Psoas muscle (tissue), 7 donors: ENCODE measurements at regions not wholly inside any gene's neighbourhood (a gene's known extent, or its start where the extent isn't known, plus 50 kb on each side); places are given as distances from the start of the nearest gene placed in this dataset.

Source experiments
- ATAC-seq, 4 donors: fragments of 200-7000 bp; cut with Tn5 transposase; one replicate each; pipeline ENCODE4 v1.9.1; 2020; ENCODE audit warnings: moderate library complexity in 3 of 4, mild to moderate bottlenecking in 2 of 4
- DNase-seq, 2 donors: peaks; one replicate each; pipeline ENCODE4 v3.0.0-alpha.2; 2020
- H3K27ac ChIP-seq: fragments of 200-600 bp; one replicate; pipeline ENCODE4 v1.8.0; 2022
- H3K27me3 ChIP-seq, 3 donors: fragments of 200-600 bp in 1 of 3; one replicate each; pipeline versions ENCODE4 v1.6.1 to v1.8.0; 2013 to 2022; ENCODE audit warnings: low read length in 2 of 3, mild to moderate bottlenecking in 2 of 3, moderate library complexity in 1 of 3; ENCODE audit not compliant: insufficient read depth in 3 of 3
- H3K36me3 ChIP-seq, 2 donors: fragments of 200-600 bp in 1 of 2; one replicate each; pipeline versions ENCODE4 v1.6.1 to v1.8.0; 2013 to 2022; ENCODE audit warnings: low read depth in 1 of 2, mild to moderate bottlenecking in 1 of 2, moderate library complexity in 1 of 2; ENCODE audit not compliant: insufficient read depth in 1 of 2
- H3K4me1 ChIP-seq: fragments of 200-600 bp; one replicate; pipeline ENCODE4 v1.8.0; 2022
- H3K4me3 ChIP-seq: fragments of 200-600 bp; one replicate; pipeline ENCODE4 v1.8.0; 2022; ENCODE audit warnings: mild to moderate bottlenecking
- H3K9me3 ChIP-seq: fragments of 200-600 bp; one replicate; pipeline ENCODE4 v1.8.0; 2022
- WGBS, 3 donors: extraction: QIAGEN DNeasy Blood & Tissue Kit; methylation state at CpG; one replicate each; pipeline versions ENCODE4 v1.1.6 to v1.1.7; 2013; 5-methylcytosine and 5-hydroxymethylcytosine counted together
- intact Hi-C, 2 donors: fragments of 100-400 bp; cut with DNase I; formaldehyde crosslinking; loops; one replicate each; pipeline versions ENCODE4 v1.11.0 to v1.14.2; 2022
- TF ChIP-seq, protein P1 (sequence below): fragments of 200-600 bp; IDR thresholded peaks from one replicate; pipeline ENCODE4 v1.8.0; 2022; ENCODE audit warnings: antibody characterized with exemption
- donor health status: healthy with polysubstance abuse.
- donor health status: DM: no; HTN: no; CAD: no; lungs with moderate emphysema.
- donor health status: Bipolar disorder and iron deficiency.
- donor health status: healthy.
- donor health status: DM: yes; HTN: yes; CAD: no.
- donor health status: DM: no; HTN: no; CAD: no.
- donor health status: DM: yes; HTN: yes; CAD: no.

DNA sequence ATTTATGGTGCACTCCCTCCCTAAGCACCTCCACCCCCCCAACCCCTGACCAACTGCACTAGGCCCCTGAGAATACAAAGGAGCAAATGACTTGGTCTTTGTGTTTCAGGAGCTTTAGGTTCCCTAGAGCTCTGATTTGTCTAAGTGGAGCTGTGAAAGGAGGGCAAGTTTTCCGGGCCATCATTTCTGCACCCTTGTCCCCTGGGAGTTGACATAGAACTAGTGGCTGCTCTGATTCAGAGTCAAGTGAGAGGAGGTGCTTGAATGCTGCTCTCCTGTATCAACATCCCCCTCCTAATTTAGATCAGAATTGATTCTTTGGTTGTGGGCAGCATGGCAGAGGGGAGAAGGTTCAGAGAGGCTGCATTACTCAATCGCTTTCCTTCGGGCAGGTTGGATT is 391.6 kb downstream of the KCNRG start:
- DNase-seq (no peak), ATAC-seq (no peak)
- Histone ChIP-seq H3K4me3 (no peak overlapping the region), H3K27ac (no peak overlapping the region), H3K27me3 (no peaks in the 10 kb centered on the region), H3K4me1 (peaks cover 13% of the 10 kb centered on the region), H3K36me3 (no peaks in the 10 kb centered on the region), H3K9me3 (no peaks in the 10 kb centered on the region)
- TF ChIP-seq, protein P1, sequence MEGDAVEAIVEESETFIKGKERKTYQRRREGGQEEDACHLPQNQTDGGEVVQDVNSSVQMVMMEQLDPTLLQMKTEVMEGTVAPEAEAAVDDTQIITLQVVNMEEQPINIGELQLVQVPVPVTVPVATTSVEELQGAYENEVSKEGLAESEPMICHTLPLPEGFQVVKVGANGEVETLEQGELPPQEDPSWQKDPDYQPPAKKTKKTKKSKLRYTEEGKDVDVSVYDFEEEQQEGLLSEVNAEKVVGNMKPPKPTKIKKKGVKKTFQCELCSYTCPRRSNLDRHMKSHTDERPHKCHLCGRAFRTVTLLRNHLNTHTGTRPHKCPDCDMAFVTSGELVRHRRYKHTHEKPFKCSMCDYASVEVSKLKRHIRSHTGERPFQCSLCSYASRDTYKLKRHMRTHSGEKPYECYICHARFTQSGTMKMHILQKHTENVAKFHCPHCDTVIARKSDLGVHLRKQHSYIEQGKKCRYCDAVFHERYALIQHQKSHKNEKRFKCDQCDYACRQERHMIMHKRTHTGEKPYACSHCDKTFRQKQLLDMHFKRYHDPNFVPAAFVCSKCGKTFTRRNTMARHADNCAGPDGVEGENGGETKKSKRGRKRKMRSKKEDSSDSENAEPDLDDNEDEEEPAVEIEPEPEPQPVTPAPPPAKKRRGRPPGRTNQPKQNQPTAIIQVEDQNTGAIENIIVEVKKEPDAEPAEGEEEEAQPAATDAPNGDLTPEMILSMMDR: no peak
- WGBS, 3 donors: 88 to 97% (median 94%) methylated on average over 3 of the region's 3 CpGs
- intact Hi-C loops: no loop called here

DNA sequence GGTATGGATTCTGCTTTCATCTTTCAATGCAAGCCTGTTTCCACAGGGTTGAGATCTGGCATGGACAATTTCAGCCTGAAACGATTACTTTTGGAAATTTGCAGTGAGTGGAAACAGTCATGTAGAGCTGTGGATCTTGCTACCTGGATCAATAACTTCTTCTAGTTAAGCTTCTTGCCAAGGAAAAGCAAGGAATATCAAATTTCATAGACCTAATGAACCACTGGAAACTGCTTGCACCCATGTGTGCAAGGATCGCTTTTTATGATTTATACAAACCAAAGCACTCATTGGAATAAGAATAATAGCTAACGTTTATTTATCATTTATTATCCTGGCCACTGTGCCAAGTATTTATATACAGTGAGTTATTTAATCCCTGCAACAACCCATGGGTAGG is 392.8 kb downstream of the KCNRG start:
- Histone ChIP-seq H3K4me1 (peaks cover 14% of the 10 kb centered on the region), H3K4me3 (no peak overlapping the region), H3K9me3 (no peaks in the 10 kb centered on the region), H3K27ac (no peak overlapping the region), H3K27me3 (no peaks in the 10 kb centered on the region), H3K36me3 (no peaks in the 10 kb centered on the region)
- ATAC-seq (no peak), DNase-seq (no peak)
- intact Hi-C loops: no loop called here
- TF ChIP-seq, protein P1: no peak
- WGBS, 3 donors: 59 to 69% (median 63%) methylated on average over 3 of the region's 3 CpGs

DNA sequence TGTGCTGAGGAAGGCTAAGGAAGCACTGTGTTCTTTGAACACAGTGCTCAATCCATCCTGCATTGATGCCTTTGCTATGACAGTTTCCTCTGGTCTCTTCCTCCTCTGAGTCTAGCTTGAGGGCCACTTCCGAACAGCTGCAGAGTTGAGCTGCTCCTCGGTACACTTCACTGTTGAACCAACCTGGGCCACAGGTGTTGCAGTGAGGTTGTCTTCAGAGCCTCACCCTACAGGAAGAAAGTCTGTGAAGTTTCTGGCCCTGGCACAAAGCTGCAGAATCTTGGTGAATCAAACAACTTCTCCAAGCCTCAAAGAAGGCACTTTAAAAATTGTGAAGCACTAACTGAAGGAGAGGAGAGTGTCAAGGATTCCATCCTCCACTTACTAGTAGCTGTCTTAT is 394.0 kb downstream of the KCNRG start:
- no peaks in the 10 kb centered on the region for H3K9me3 ChIP-seq
- no peak for DNase-seq
- no peaks in the 10 kb centered on the region for H3K36me3 ChIP-seq
- TF ChIP-seq, protein P1: no peak
- intact Hi-C loops: no loop called here
- peaks cover 14% of the 10 kb centered on the region for H3K4me1 ChIP-seq
- H3K27me3 ChIP-seq: no peaks in the 10 kb centered on the region
- 89% methylated on average over 2 of the region's 2 CpGs for WGBS, 3 donors
- no peak overlapping the region for H3K27ac ChIP-seq
- H3K4me3 ChIP-seq: no peak overlapping the region
- no peak for ATAC-seq

DNA sequence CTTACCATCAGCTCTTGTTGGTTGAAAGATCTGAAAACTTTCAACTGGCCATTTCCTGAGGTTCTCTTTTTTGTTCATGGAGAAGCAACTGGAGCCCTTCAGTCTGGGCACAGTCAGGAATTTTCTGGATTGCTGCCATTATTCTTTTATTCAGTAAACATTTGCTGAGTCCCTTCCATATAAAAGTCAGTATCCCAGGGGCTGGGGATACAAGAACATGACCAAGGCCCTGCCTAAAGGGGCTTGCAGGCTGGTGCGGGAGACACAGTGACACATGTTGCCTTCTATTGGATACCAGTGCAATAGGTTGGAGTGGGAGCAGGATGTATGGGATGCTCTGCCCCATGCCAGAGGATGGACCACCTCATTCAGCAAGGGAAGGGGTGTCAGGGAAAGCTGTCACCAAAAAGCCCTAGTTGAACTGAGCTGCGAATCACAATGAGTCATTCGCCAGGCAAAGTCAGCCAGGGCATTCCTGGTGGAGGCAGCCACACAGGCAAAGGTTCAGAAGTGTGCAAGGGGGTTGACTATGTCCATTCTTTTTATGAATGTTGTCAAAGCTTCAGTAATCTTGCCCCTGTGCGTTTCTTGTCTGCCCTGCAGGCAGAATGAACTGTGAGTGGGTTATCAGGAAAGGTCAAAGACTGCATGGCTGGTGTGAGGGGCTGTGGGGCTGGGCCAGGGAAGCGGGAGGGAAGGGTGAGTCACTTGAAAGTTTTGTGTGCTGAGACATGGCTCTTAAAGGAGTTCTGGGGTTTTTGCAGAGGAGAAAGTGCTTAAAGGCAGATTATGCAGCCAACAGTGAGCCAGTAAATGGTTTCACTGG is 395.9 kb downstream of the KCNRG start:
- Histone ChIP-seq H3K9me3 (no peaks in the 10 kb centered on the region), H3K27ac (peak overlapping the region; percentile 54), H3K36me3 (no peaks in the 10 kb centered on the region), H3K27me3 (no peaks in the 10 kb centered on the region), H3K4me1 (peaks cover 7% of the 10 kb centered on the region), H3K4me3 (no peak overlapping the region)
- ATAC-seq (peak; percentile 87 to 92 (median 88)), DNase-seq (no peak)
- WGBS, 3 donors: 64 to 83% (median 74%) methylated on average over 5 of the region's 5 CpGs
- TF ChIP-seq, protein P1: no peak
- intact Hi-C loops: no loop called here
